ENCODE measurements at regions not wholly inside any gene's neighbourhood (a gene's known extent, or its start where the extent isn't known, plus 50 kb on each side); places are given as distances from the start of the nearest gene placed in this dataset.

- no peak for DNase-seq (ENCODE audit: low read depth)
Measured at GRCh38 chr10:24120646-24121045, 88.3 kb upstream of the KIAA1217 start.

- no peak for DNase-seq (ENCODE audit: low read depth)
Measured at GRCh38 chr10:24127516-24127915, 81.4 kb upstream of the KIAA1217 start.

GRCh38 chr10:24128066-24128730 lies 80.7 kb upstream of the KIAA1217 start:
- no peak for DNase-seq (ENCODE audit: low read depth)

- peak; percentile 2 for DNase-seq (ENCODE audit: low read depth)
Measured at GRCh38 chr10:24132741-24133140, 76.2 kb upstream of the KIAA1217 start.

GRCh38 chr10:24133835-24134234 lies 75.1 kb upstream of the KIAA1217 start:
- no peak for DNase-seq (ENCODE audit: low read depth)

DNA sequence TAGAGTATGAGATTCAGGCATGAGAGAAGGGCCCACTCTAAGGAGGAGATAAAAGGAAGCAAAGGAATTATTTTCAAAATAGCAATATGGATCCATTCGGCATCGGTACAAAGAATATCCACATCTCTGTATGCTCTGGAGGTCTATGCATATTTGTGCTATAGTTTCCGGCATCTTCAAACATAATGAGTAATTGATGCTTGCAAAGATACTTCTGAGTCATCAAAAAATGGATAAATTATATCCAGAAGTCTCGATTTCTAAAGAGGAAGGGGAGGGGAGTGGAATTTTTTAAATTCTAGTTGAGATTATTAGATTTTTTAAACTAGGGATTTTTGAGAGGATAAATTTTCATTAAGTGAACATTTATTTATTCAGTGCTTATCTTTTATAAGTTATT lies 72.9 kb upstream of the KIAA1217 start:
- no peak for DNase-seq (ENCODE audit: low read depth)

- no peak for DNase-seq (ENCODE audit: low read depth)
Measured at GRCh38 chr10:24147321-24147720, 61.6 kb upstream of the KIAA1217 start.

GRCh38 chr10:24149640-24150039 lies 59.3 kb upstream of the KIAA1217 start:
- no peak for DNase-seq (ENCODE audit: low read depth)

GRCh38 chr10:24150853-24151252 lies 58.1 kb upstream of the KIAA1217 start:
- no peak for DNase-seq (ENCODE audit: low read depth)

DNA sequence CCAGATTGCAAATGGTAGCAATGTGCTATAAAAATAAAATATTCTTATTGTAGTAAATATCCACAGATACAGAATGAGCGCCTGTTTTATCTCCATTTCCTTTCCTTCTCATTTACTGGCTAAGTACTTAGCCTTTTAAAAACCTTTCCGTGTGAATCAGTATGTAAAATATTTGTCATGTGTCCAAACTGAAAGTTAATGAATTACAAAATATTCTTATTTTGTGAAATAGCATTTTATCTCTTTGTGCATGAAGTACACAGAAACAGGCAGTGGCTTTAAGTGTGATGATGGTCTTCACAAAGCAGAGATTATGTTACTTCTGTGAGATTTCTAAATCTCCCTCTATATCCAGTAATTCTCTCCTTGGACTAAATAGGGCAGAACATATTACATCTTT lies 56.7 kb upstream of the KIAA1217 start:
- DNase-seq (ENCODE audit: low read depth): no peak

- DNase-seq (ENCODE audit: low read depth): no peak
Measured at GRCh38 chr10:24153031-24153430, 55.9 kb upstream of the KIAA1217 start.

DNA sequence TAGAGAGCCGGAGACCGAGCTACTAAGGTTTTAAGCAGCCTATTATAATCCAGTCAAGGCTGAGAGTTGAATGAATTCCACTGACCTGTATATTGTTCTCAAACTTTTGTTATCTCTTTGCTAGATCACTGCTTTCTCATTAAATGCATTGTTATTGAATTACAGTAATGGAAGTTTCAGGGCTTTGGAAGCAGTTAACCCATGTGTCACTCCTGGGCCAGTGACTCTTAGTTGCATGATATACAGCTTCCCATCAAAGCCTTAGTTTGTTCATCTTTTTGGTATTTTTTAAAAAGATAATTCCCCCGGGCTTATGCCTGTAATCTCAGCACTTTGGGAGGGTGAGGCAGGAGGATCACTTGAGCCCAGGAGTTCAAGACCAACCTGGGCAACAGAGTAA lies 55.4 kb upstream of the KIAA1217 start:
- DNase-seq (ENCODE audit: low read depth): no peak

DNA sequence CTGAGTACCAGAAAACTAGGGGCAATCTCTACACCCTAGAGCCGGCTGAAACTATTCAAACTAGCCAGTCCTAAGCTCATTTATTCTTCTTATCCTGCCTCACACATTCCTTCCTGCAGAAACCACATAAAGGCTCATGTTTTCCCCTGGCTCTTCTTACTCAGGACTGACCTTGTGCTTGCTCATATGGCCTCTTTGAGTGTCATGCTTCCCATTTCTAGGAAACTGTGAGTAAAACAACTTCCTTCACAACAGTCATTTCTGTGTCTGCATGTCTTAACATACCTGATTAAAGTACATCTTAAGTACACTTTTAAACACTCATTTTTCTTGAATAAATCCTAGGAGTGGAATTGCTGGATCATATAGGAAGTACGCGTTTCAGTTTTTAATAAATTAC lies 52.3 kb upstream of the KIAA1217 start:
- DNase-seq (ENCODE audit: low read depth): peak; percentile 15

DNA sequence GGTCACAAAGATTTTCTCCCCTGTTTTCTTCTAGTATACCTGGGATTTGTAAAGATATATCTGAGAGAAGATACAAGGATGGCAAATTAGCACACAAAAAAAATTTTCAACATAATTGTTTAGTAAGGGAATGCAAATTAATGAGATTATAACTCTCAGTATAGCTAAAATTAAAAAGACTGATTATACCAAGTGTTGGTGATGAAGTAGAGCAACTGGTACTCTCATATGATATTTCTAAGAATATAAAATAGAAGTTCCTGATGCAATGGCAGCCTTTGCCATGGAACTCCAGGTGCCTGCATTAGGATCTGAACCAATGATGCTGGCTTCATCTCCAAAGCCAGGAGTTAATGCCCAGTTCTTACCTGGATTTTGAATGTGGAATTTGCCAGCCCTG lies 51.4 kb upstream of the KIAA1217 start:
- DNase-seq (ENCODE audit: low read depth): no peak

All from stromal cell of bone marrow (primary cell).